SK-N-SH treated with all-trans-retinoic acid at 6 μM for 48 hours (cell line): ENCODE measurements at regions not wholly inside any gene's neighbourhood (a gene's known extent, or its start where the extent isn't known, plus 50 kb on each side); places are given as distances from the start of the nearest gene placed in this dataset.

Experiments used
- ATAC-seq: fragments of 200-7000 bp; cut with Tn5 transposase; 3 replicates; pipeline ENCODE4 v1.9.1; 2020; ENCODE audit warnings: mild to moderate bottlenecking, moderate library complexity
- ARNTL ChIP-seq: fragments of 450-650 bp; formaldehyde crosslinking; IDR thresholded peaks from 2 replicates; pipeline ENCODE4 v1.5.0; 2020; ENCODE audit warnings: low read depth, mild to moderate bottlenecking, moderate library complexity, borderline replicate concordance
- BACH2 ChIP-seq: fragments of 250-450 bp; sonication (Bioruptor Pico); IDR thresholded peaks from 2 replicates; pipeline ENCODE4 v1.9.0; 2021; ENCODE audit warnings: mild to moderate bottlenecking, borderline replicate concordance
- CSDC2 ChIP-seq: fragments of 250-450 bp; sonication (Bioruptor Pico); IDR thresholded peaks from 2 replicates; pipeline ENCODE4 v1.5.0; 2020; ENCODE audit warnings: mild to moderate bottlenecking, moderate library complexity
- GLIS3 ChIP-seq: fragments of 250-450 bp; sonication (Bioruptor Pico); IDR thresholded peaks from 2 replicates; pipeline ENCODE4 v1.5.0; 2020; ENCODE audit warnings: mild to moderate bottlenecking, moderate library complexity
- ISL1 ChIP-seq: fragments of 250-450 bp; sonication (Bioruptor Pico); IDR thresholded peaks from 2 replicates; pipeline ENCODE4 v2.1.2; 2022; ENCODE audit warnings: mild to moderate bottlenecking, moderate library complexity
- PPARA ChIP-seq: fragments of 250-450 bp; sonication (Bioruptor Pico); IDR thresholded peaks from 2 replicates; pipeline ENCODE4 v1.5.0; 2020; ENCODE audit warnings: mild to moderate bottlenecking, borderline replicate concordance
- SNAI2 ChIP-seq: fragments of 250-450 bp; sonication (Bioruptor Pico); IDR thresholded peaks from 2 replicates; pipeline ENCODE4 v1.5.0; 2020; ENCODE audit warnings: mild to moderate bottlenecking, moderate library complexity
- TCF4 ChIP-seq: fragments of 250-450 bp; sonication (Bioruptor Pico); IDR thresholded peaks from 2 replicates; pipeline ENCODE4 v1.8.0; 2021; ENCODE audit warnings: mild to moderate bottlenecking, moderate library complexity, borderline replicate concordance
- TOX ChIP-seq: fragments of 250-450 bp; sonication (Bioruptor Pico); IDR thresholded peaks from 2 replicates; pipeline ENCODE4 v1.8.0; 2021; ENCODE audit warnings: mild to moderate bottlenecking, moderate library complexity, borderline replicate concordance
- ZC3H10 ChIP-seq: fragments of 250-450 bp; sonication (Bioruptor Pico); IDR thresholded peaks from 2 replicates; pipeline ENCODE4 v1.5.1; 2021; ENCODE audit warnings: mild to moderate bottlenecking, moderate library complexity
- ZFP30 ChIP-seq: fragments of 450-650 bp; formaldehyde crosslinking; IDR thresholded peaks from 2 replicates; pipeline ENCODE4 v1.5.0; 2022; ENCODE audit warnings: mild to moderate bottlenecking, moderate library complexity
- ZNF565 ChIP-seq: fragments of 450-650 bp; formaldehyde crosslinking; conservative IDR thresholded peaks from 2 replicates; pipeline ENCODE4 v1.5.0; 2020; ENCODE audit warnings: low read depth, mild to moderate bottlenecking, moderate library complexity
- ZNF70 ChIP-seq: fragments of 450-650 bp; formaldehyde crosslinking; IDR thresholded peaks from 2 replicates; pipeline ENCODE4 v1.5.0; 2020; ENCODE audit warnings: mild to moderate bottlenecking, moderate library complexity
- ZNF8 ChIP-seq: fragments of 450-650 bp; formaldehyde crosslinking; IDR thresholded peaks from 2 replicates; pipeline ENCODE4 v1.5.0; 2020; ENCODE audit warnings: mild to moderate bottlenecking, moderate library complexity
- TF ChIP-seq, protein P1 (sequence below): fragments of 250-450 bp; sonication (Bioruptor Pico); IDR thresholded peaks from 2 replicates; pipeline ENCODE4 v1.5.0; 2020; ENCODE audit warnings: mild to moderate bottlenecking, moderate library complexity
- TF ChIP-seq, protein P2 (sequence below): fragments of 250-450 bp; sonication (Bioruptor Pico); IDR thresholded peaks from 2 replicates; pipeline ENCODE4 v1.5.1; 2020; ENCODE audit warnings: low read depth, mild to moderate bottlenecking, moderate library complexity
- TF ChIP-seq, protein P3 (sequence below): fragments of 250-450 bp; sonication (Bioruptor Pico); IDR thresholded peaks from 2 replicates; pipeline ENCODE4 v1.8.0; 2021; ENCODE audit warnings: low read depth, mild to moderate bottlenecking, moderate library complexity, borderline replicate concordance
- TF ChIP-seq, protein P4 (sequence below): fragments of 250-450 bp; sonication (Bioruptor Pico); IDR thresholded peaks from 2 replicates; pipeline ENCODE4 v1.5.1; 2021; ENCODE audit warnings: mild to moderate bottlenecking, moderate library complexity

GRCh38 chr3:168220556-168220955, 124.8 kb upstream of the GOLIM4 start:
- TF ChIP-seq, protein P1, sequence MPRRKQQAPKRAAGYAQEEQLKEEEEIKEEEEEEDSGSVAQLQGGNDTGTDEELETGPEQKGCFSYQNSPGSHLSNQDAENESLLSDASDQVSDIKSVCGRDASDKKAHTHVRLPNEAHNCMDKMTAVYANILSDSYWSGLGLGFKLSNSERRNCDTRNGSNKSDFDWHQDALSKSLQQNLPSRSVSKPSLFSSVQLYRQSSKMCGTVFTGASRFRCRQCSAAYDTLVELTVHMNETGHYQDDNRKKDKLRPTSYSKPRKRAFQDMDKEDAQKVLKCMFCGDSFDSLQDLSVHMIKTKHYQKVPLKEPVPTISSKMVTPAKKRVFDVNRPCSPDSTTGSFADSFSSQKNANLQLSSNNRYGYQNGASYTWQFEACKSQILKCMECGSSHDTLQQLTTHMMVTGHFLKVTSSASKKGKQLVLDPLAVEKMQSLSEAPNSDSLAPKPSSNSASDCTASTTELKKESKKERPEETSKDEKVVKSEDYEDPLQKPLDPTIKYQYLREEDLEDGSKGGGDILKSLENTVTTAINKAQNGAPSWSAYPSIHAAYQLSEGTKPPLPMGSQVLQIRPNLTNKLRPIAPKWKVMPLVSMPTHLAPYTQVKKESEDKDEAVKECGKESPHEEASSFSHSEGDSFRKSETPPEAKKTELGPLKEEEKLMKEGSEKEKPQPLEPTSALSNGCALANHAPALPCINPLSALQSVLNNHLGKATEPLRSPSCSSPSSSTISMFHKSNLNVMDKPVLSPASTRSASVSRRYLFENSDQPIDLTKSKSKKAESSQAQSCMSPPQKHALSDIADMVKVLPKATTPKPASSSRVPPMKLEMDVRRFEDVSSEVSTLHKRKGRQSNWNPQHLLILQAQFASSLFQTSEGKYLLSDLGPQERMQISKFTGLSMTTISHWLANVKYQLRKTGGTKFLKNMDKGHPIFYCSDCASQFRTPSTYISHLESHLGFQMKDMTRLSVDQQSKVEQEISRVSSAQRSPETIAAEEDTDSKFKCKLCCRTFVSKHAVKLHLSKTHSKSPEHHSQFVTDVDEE (CRISPR knock-in tag): no peak
- TF ChIP-seq ZNF565 (CRISPR knock-in tag) (no peak), CSDC2 (CRISPR knock-in tag) (no peak), SNAI2 (no peak), ARNTL (CRISPR knock-in tag) (no peak), TCF4 (CRISPR knock-in tag) (no peak), TOX (CRISPR knock-in tag) (no peak)
- TF ChIP-seq, protein P2, sequence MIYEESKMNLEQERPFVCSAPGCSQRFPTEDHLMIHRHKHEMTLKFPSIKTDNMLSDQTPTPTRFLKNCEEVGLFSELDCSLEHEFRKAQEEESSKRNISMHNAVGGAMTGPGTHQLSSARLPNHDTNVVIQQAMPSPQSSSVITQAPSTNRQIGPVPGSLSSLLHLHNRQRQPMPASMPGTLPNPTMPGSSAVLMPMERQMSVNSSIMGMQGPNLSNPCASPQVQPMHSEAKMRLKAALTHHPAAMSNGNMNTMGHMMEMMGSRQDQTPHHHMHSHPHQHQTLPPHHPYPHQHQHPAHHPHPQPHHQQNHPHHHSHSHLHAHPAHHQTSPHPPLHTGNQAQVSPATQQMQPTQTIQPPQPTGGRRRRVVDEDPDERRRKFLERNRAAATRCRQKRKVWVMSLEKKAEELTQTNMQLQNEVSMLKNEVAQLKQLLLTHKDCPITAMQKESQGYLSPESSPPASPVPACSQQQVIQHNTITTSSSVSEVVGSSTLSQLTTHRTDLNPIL: no peak
- no peak for ATAC-seq

- TF ChIP-seq GLIS3 (CRISPR knock-in tag) (no peak), ZNF565 (CRISPR knock-in tag) (no peak), ZFP30 (CRISPR knock-in tag) (no peak), ZNF8 (CRISPR knock-in tag) (no peak), TCF4 (CRISPR knock-in tag) (no peak), BACH2 (CRISPR knock-in tag) (no peak), ZNF70 (CRISPR knock-in tag) (no peak), ARNTL (CRISPR knock-in tag) (no peak)
- TF ChIP-seq, protein P1 (CRISPR knock-in tag): no peak
- TF ChIP-seq, protein P3, sequence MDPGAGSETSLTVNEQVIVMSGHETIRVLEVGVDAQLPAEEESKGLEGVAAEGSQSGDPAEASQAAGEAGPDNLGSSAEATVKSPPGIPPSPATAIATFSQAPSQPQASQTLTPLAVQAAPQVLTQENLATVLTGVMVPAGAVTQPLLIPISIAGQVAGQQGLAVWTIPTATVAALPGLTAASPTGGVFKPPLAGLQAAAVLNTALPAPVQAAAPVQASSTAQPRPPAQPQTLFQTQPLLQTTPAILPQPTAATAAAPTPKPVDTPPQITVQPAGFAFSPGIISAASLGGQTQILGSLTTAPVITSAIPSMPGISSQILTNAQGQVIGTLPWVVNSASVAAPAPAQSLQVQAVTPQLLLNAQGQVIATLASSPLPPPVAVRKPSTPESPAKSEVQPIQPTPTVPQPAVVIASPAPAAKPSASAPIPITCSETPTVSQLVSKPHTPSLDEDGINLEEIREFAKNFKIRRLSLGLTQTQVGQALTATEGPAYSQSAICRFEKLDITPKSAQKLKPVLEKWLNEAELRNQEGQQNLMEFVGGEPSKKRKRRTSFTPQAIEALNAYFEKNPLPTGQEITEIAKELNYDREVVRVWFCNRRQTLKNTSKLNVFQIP (CRISPR knock-in tag): no peak
- TF ChIP-seq, protein P2: no peak
- ATAC-seq: no peak
Measured at GRCh38 chr3:168219530-168219929, 123.8 kb upstream of the GOLIM4 start.

- no peak for ATAC-seq
- no peak for TF ChIP-seq GLIS3 (CRISPR knock-in tag)
- TF ChIP-seq BACH2 (CRISPR knock-in tag): no peak
- no peak for TF ChIP-seq ARNTL (CRISPR knock-in tag)
- no peak for TF ChIP-seq ISL1 (CRISPR knock-in tag)
- no peak for TF ChIP-seq ZFP30 (CRISPR knock-in tag)
- TF ChIP-seq, protein P2: no peak
- TF ChIP-seq, protein P4, sequence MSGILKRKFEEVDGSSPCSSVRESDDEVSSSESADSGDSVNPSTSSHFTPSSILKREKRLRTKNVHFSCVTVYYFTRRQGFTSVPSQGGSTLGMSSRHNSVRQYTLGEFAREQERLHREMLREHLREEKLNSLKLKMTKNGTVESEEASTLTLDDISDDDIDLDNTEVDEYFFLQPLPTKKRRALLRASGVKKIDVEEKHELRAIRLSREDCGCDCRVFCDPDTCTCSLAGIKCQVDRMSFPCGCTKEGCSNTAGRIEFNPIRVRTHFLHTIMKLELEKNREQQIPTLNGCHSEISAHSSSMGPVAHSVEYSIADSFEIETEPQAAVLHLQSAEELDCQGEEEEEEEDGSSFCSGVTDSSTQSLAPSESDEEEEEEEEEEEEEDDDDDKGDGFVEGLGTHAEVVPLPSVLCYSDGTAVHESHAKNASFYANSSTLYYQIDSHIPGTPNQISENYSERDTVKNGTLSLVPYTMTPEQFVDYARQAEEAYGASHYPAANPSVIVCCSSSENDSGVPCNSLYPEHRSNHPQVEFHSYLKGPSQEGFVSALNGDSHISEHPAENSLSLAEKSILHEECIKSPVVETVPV: no peak
- TF ChIP-seq TCF4 (CRISPR knock-in tag): no peak
- TF ChIP-seq SNAI2: no peak
- TF ChIP-seq PPARA (CRISPR knock-in tag): no peak
- TF ChIP-seq ZNF8 (CRISPR knock-in tag): no peak
- TF ChIP-seq TOX (CRISPR knock-in tag): no peak
- TF ChIP-seq ZNF565 (CRISPR knock-in tag): no peak
- no peak for TF ChIP-seq ZC3H10 (CRISPR knock-in tag)
- TF ChIP-seq, protein P1 (CRISPR knock-in tag): no peak
Measured at GRCh38 chr3:168218600-168218999, 122.9 kb upstream of the GOLIM4 start.
